HG02852 (cell line): ENCODE measurements at regions not wholly inside any gene's neighbourhood (a gene's known extent, or its start where the extent isn't known, plus 50 kb on each side); places are given as distances from the start of the nearest gene placed in this dataset.

ENCODE experiments used
- ATAC-seq: cut with Tn5 transposase; IDR thresholded peaks from one replicate; pipeline ENCODE4 v1.9.1; 2021; ENCODE audit warnings: mild to moderate bottlenecking, moderate library complexity; ENCODE audit not compliant: unreplicated experiment

DNA sequence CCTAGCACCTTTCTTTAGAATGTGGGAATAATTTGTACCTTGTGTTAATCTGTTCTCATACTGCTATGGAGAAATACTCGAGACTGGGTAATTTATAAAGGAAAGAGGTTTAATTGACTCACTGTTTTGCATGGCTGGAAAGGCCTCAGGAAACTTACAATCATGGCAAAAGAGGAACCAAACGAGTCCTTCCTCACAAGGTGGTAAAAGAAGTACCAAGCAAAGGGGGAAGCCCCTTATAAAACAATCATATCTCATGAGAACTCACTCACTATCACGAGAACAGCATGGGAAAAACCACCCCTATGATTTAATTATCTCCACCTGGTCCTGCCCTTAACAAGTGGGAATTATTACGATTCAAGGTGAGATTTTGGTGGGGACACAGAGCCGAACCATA is 127.1 kb upstream of the ANO3 start:
- ATAC-seq = no peak

DNA sequence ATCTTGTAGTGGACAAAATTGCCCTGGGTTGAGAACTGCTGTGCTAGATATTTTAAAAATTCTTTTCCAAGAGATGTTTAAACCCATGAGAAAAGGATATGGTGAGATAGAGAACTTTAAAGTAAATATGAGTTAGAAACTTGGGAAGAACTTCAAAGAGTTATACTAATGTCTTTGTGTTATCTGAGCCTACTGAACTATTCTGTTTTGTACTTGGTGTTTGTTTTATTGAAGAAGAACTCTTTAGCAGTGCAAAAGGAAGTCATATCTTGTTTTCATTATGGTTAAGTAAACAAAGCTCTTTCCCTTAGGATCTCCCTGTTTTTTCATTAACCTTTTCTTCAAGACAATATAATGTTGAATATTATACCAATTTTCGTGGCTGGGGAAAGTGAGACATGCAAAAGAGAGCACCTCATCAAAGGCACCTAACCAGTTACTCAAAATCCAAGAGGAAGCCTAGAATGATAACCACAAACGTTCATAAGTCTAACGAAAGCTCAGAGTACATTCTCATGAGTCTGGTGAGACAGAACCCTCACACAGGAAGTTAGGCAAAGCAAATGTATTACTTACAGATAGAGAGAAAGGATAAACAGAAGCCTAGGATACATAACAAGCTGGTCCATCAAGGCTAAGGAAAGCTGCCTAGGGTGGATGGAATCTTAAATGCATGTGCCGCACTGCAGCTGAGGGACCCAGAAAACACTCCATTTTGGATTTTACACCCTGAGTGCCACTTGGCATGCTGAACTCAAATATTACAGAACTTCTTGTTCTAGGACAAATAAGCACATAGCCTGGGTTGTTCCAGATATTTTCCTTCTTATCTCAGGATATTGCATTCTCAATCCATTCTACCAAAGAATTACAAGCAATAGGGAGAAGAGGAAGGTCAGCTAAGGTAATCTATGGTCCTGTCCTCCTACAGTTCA is 112.5 kb upstream of the ANO3 start:
- no peak for ATAC-seq

DNA sequence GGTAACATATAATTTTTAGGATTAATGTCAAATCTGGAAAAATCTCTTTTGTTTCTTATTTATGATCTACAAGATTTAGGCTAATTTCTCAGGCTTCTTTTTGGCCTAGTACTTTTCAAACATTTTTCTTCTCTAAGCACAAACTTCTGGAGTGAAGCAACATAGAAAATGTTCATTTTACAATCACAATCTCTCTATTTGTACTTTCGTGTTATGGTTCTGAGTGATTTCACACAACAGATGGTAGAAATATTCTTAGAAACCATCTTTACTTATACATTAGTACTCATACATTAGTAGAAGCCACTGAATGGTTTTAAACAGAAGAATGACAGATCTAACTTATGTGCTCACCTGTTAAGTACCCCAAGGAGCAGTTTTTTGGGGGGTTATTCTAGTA is 106.3 kb upstream of the ANO3 start:
- ATAC-seq = no peak

DNA sequence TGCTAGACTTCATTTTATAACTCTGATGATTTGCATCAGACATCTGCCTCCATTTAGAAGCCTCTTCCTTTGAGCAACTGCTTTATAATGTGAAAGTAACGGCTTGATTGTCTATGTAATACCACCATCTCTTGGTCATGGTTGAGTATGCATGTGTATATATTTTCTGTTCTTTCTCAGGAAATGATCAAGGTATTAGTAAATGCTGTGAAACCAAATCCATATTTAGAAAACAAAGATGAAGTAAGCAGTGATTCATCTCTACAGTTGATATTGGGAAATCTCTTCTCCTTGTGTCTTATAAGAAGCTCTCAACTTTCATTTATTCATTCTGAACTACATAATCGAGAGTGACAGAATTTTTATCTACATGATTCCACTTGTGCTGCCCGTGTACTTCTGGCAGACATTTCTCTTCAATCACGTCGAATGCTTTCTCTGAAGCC is 104.6 kb upstream of the ANO3 start:
- ATAC-seq = peak; percentile 78

DNA sequence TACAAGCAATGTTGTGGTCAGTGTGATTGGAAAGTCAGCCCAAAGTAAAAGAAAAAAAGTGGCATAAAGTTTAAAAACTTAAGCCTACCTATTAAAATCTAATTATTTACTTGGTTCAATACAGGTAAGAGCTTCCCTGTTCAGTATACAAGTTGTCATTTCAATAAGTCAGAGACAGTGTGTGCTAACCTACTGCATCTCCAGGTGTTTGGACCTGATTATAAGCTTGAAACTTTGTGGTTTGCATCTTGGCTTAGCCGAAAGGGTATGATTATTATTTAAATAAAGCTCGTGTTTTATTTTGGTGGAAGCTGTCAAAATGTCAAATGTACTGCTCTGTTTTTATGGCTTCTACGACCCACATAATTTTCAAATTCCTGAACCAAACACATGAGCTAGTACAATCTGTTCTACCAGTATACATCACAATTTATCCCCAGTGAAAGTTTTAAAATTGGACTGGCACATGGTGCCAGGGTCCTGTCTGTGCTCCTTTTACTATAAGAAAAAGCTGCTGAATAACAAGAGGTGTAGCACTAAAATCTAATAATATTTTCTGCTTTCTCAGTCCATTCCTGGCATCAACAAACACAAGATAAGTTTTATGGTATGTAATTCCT is 103.9 kb upstream of the ANO3 start:
- no peak for ATAC-seq

DNA sequence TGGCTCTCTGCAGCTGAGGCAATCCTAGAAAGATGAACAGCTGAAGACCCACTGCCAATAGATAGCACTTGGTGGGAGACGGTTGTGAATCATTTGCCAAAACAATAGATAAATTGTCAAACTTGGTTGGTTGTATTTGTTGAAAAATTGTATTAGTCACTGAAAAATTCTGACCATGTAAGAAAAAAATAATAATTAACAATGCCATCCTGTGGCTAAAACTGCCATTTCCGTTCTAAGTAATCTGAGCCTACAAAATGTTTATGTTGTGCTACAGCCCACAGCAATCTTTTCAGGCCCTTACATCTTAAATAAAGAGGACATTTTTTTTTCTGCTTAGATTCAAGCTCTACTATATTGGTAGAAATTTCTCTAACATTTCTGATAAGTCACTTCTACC is 103.2 kb upstream of the ANO3 start:
- no peak for ATAC-seq

DNA sequence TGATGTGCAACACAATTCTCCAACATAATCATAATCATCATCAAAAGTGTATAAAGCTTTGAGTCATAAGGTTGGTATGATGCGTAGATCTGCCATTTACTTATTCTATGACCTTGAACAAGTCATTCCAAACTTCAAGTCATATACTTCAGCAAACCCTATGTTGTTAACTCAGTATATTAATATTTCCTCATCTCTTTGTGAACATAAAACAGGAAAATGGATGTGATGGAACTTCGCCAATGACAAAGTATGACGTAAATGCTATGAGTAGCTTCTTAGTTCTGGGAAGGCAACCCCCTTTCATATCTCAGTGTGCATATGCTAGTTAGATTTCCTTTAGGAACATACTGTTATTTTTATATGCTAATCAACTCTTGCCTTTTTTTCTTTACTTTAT is 102.7 kb upstream of the ANO3 start:
- ATAC-seq = no peak

DNA sequence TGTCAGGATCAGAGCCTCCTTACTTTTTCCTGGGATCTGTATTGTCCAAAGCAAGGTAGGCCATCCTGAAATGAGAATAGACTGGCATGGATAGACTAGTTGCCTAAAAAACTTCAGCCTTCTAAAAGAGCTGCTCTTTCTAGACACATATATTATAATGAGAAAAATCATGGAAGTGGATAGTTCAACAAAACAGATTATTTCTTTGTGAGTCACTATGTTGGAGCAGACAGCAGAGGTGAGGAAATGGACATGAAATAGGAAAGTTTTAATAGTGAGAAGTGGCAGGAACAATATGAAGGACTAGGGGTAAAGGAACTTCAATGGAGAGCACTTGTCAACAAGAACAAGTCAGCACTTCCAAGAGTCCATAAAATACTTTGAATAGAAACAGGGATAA is 101.9 kb upstream of the ANO3 start:
- no peak for ATAC-seq

DNA sequence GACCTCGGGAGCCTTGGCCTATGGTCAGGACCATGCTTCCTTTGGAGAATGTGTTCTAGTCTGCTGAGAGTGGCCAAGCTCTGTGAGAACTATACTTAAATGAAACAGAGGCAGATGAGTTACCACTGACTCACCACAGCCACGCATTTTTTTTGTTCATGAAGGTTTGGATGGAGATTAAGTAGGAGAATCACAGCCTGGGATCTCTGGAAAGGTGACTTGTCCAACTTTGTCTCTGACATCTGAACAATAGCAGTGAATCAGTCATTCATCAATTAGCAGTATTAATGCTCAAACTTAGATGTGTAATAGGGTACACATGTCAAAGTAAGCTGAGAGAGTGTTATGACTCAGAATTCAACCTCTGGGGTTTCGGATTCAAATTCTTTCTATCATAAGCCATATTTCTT is 100.7 kb upstream of the ANO3 start:
- ATAC-seq = no peak

DNA sequence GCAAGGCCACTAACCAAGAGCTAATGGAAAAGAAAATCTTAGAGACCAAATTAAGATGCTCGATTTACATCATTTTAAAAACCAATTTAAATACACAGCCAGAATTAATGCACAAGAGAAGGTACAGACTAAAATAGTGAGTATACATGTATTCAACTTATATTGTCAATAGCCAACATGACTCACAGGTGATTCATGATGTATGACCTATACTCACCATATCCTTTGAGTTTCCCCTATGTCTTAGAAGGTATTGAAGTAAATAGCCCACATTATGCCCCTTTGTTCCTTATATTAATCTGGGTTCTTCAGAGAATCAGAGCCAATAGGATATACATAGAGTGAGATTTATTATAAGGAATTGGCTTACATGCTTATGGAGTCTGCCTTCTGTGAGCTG is 97.5 kb upstream of the ANO3 start:
- no peak for ATAC-seq

DNA sequence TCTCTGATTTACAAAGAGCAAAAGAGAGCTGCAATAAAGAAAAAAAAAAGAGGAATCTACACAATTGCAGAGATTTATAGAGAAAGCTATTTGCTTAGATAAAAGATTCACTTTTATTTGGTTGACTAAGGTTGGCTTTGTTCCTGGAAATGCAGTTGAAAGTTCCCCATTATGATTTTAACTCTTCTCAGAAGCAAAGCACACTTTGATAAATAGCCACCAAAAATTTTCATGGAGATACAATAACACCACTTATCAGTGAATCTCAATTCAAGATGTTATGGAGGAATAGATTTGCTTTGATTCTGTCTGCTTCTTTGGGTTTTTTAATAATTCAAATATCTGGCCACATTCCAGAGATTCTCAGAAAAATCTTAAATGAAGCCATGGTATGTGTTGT is 88.5 kb upstream of the ANO3 start:
- no peak for ATAC-seq

DNA sequence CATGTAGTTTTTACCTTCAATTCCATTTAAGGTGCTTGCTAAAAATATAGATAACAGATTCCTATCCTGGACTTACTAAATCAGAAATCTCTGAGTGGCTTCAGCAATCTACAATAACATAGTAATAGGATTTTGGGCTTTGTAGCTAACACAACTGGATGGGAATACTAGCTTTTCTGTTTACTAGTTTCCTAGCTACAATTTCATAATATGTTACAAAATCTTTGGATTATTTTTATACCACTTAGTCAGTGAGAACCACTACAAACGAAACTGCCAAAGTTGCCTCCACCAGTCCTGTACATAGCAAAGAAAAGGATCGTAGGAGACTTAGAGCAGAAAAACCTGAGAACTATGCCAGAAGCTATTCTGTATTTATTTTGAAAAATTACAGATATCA is 87.7 kb upstream of the ANO3 start:
- no peak for ATAC-seq

DNA sequence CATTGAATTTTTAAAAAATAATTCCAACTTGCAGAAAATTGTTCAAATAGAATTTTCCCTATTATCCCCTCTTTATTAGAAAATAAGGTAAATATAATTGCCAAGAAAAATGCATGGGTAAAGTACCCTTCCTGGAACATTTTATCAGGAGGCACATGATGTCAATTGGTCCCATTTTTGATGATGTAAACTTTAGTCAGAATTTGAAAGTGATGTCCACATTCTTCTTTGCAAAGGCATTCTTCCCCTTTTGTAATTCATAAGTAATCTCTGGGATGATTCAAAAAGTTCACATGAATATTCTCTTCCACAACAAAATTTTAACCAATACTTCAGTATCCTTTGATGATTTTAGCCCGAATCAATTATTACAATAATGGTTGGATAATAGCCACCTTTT is 86.9 kb upstream of the ANO3 start:
- ATAC-seq = no peak

DNA sequence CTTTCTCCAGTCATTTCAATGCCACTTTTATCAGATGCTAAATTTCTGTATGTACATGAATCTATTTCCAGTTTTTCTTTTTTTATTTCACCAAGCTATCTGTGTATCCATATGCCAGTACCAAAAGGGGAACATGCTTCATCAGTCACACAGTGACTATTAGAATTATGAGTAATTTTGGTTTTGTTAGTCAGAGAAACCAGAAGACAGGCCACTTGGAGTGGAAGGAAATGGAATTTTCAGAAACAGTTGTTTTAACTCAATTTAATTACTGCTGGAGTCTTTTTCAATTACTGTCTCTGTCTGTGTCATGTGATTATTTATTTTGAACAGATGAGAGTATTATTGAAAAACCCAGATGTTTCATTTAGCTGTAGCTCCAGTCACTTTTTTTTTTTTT is 84.6 kb upstream of the ANO3 start:
- ATAC-seq = no peak

DNA sequence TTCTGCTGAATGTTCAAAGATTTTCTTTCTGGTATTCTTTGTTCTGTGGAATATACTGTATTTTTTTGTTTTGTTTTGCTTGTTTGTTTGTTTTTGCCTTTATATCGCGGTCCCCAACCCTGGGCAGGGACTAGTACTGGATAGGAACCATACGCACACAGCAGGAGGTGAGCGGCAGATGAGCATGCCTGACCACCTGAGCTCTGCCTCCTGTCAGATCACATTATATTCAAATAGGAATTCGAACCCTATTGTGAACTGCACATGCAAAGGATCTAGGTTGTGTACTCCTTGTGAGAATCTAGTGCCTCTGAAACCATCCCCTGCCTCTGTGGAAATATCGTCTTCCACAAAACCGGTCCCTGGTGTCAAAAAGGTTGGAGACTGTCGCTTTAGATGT is 83.3 kb upstream of the ANO3 start:
- no peak for ATAC-seq

DNA sequence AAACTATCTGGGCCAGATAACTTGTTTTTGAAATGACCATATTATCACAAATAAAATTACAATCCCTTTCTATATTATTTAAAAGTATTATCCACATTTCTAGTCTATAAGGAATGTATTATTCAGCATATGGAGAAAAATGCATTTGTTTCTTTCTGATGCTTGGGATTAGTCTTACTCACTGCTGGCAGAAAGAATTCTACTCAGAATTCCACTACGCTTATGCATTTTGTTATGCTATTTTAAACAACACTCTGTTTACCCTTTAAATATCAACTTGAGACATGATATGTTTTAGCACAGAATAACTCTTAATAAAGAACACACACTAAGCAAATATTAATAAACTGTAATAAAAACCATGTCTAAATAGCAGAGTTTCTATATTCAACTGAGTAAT is 77.6 kb upstream of the ANO3 start:
- no peak for ATAC-seq

DNA sequence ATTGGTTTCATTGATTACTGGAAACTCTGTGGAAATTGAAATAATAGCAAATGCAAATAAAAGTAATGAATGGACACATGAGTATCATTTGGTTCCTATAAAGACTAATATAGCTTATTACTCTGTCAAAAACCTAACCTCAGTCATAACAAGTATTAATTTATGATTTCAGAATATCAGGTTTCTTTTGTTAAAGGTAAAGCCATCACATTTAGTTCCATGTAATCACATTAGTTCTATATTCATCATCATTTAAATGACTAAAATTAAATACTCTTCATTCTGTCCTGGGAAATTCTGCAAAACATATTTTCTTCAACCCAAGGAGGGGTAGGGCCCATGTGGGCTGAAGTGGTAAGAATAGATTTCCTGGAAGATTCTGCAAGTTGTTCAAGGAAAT is 68.2 kb upstream of the ANO3 start:
- ATAC-seq = no peak

DNA sequence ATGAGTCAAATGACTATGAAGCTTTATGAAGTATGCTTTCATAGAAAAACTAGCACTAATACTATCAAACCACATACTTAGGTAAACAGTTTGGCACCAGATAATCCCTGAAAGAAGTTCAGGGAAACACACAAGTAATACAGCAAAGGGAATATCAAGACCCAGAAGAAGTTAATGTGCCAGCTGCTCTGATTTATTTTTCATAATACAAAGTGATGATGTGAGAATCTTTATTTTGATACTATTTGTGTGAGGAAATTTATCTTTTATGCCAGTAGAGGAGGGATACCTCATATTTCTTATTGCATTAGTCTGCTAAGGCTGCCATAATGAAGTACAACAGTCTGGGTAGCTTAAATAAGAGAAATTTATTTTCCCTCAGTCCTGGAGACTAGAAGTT is 67.7 kb upstream of the ANO3 start:
- ATAC-seq = no peak

DNA sequence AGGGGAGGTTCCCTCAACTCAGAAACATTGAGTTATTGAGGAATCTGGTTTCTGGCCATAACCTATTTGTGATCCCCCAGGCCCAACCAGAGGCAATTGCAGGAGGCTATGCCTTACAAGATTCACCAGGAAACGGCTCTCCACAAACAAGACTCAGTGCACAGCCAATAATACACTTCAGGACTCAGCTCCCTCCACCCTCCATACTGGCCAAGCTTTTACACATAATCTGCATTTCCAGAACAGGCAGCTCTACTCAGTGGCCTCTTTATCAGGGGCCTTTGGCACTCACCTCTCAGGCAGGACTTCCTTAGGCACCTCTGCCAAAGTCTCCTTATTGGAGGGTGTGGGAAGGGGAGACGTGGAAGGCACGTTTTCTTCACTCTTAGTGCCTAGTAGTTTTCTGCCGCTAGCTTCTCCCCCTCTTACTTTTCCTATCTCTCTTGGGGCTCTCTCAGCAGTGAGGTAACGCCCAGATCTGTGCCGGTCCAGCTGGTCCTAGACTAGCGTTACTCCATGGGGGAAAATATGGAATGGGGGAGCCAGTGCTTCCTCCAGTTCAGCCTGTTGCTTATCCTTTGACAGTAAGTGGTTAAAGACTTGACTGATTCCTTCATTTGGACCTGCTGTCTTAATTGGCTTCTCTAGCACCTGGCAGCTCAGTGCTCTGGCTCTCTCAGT is 62.8 kb upstream of the ANO3 start:
- no peak for ATAC-seq

DNA sequence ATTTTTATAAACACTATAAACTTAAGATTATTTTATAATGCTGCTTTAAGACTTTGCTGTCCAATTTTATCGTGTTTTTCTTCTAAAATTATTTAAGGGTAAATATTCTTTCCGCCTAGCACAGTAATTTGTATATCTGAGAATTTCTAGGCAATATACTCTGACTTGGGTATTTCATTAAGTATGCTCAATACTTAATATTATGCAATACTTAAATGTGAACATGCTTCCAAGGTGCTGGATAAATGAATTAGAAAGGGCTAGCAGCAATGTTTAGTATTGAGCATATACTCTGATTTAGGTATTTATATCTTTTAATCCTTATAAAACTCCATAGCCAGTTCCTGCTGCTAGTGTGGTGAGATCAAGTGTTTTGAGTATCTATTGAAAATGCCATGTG is 60.3 kb upstream of the ANO3 start:
- no peak for ATAC-seq

DNA sequence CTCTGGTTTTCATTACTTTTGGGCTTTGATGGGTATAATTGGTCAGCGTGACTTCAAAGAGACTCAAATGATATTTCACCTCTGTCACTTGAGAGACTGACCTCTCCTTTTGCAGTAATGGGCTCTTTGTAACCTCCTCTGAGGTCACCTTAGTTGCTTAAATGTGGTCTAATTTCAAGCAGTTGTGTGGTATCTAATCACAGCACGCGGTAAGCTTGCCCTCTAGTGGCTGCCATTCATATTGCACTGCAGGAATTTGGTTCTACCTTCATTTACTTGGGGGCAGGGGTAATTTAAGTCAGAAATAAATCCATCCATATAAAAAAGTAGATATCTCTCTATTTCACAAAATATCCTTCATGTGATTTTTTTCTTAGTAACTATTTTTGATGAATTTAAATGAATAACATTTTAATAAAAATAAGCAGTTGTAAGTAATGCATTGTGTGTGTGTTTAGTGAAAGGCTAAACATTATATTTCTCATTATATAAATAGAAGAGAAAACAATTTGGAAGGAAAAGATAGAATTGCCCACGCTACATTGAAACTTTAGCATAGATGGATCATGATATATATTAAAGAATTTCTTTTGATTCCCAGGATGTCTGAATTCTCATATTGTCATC is 55.0 kb upstream of the ANO3 start:
- ATAC-seq = peak; percentile 96

DNA sequence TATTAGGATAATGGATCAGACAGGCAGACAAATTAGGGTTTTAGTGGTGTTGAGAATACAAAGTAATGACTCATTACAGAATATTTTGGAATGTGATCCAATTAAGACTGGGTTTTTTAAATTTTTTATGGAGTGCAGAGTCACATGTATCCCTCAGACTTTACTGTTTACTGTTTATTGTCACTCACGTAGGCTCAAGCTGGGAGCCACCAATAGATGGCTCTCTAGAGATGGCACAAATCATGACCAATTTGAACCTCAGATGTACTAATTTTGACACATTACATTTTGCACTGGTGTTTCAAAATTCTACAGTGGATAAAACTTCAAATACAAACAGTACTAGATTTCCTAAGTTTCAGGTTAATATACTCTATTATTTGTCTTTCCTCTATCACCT is 53.6 kb upstream of the ANO3 start:
- no peak for ATAC-seq
